GM23338 (cell line): ENCODE measurements at regions not wholly inside any gene's neighbourhood (a gene's known extent, or its start where the extent isn't known, plus 50 kb on each side); places are given as distances from the start of the nearest gene placed in this dataset.

Experiments
- CREB1 ChIP-seq: fragments of 250-450 bp; sonication (Bioruptor Pico); IDR thresholded peaks from 2 replicates; pipeline ENCODE4 v1.5.0; 2020; ENCODE audit warnings: low read depth, mild to moderate bottlenecking, moderate library complexity
- EZH2 ChIP-seq: fragments of 200-600 bp; sonication (generic); IDR thresholded peaks from one replicate; pipeline ENCODE4 v1.8.0; 2017; ENCODE audit warnings: antibody characterized with exemption, mild to moderate bottlenecking, low read depth; ENCODE audit not compliant: unreplicated experiment
- EZH2phosphoT487 ChIP-seq: fragments of 200-600 bp; sonication (generic); IDR thresholded peaks from one replicate; pipeline ENCODE4 v1.8.1; 2018; ENCODE audit warnings: antibody characterized with exemption; ENCODE audit not compliant: unreplicated experiment
- JUNB ChIP-seq: IDR thresholded peaks from one replicate; pipeline ENCODE4 v1.6.1; 2016; ENCODE audit warnings: antibody characterized with exemption; ENCODE audit not compliant: unreplicated experiment
- NANOG ChIP-seq: IDR thresholded peaks from 2 replicates; pipeline ENCODE4 v1.6.1; 2016; ENCODE audit warnings: antibody characterized with exemption, borderline replicate concordance
- POLR2AphosphoS5 ChIP-seq: IDR thresholded peaks from 2 replicates; pipeline ENCODE4 v1.6.1; 2016; ENCODE audit warnings: antibody characterized with exemption, low read depth
- REST ChIP-seq: IDR thresholded peaks from one replicate; pipeline ENCODE4 v1.6.1; 2018; ENCODE audit warnings: antibody characterized with exemption; ENCODE audit not compliant: unreplicated experiment
- ZNF114 ChIP-seq: fragments of 250-450 bp; sonication (Bioruptor Pico); IDR thresholded peaks from 2 replicates; pipeline ENCODE4 v1.5.0; 2020; ENCODE audit warnings: mild to moderate bottlenecking, moderate library complexity
- TF ChIP-seq, protein P1 (sequence below), 2 experiments: fragments of 200-600 bp in 1 of 2; sonication (generic) in 1 of 2; conservative IDR thresholded peaks; 2 replicates each; pipeline versions ENCODE4 v1.5.1 to v1.6.1; 2016 to 2017; ENCODE audit warnings: antibody characterized with exemption in 2 of 2, low read depth in 2 of 2, mild to moderate bottlenecking in 2 of 2, moderate library complexity in 1 of 2

GRCh38 chr2:66329081-66329605 lies 105.8 kb upstream of the MEIS1 start:
- TF ChIP-seq POLR2AphosphoS5 (no peak), EZH2phosphoT487 (no peak), JUNB (no peak), EZH2 (no peak), REST (no peak), NANOG (no peak), CREB1 (CRISPR knock-in tag) (no peak), ZNF114 (CRISPR knock-in tag) (no peak)
- TF ChIP-seq, protein P1, sequence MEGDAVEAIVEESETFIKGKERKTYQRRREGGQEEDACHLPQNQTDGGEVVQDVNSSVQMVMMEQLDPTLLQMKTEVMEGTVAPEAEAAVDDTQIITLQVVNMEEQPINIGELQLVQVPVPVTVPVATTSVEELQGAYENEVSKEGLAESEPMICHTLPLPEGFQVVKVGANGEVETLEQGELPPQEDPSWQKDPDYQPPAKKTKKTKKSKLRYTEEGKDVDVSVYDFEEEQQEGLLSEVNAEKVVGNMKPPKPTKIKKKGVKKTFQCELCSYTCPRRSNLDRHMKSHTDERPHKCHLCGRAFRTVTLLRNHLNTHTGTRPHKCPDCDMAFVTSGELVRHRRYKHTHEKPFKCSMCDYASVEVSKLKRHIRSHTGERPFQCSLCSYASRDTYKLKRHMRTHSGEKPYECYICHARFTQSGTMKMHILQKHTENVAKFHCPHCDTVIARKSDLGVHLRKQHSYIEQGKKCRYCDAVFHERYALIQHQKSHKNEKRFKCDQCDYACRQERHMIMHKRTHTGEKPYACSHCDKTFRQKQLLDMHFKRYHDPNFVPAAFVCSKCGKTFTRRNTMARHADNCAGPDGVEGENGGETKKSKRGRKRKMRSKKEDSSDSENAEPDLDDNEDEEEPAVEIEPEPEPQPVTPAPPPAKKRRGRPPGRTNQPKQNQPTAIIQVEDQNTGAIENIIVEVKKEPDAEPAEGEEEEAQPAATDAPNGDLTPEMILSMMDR (conservative IDR thresholded peaks at IDR 0.05; ENCODE audit: low read depth in 2 of 2), result no peak
